Right lobe of liver (tissue), 4 donors: ENCODE measurements at regions not wholly inside any gene's neighbourhood (a gene's known extent, or its start where the extent isn't known, plus 50 kb on each side); places are given as distances from the start of the nearest gene placed in this dataset.

ENCODE experiments used
- CTCF ChIP-seq, 4 donors: fragments of 200-600 bp in 3 of 4; fragments of 450-650 bp in 1 of 4; IDR thresholded peaks; one replicate each; pipeline versions ENCODE4 v1.5.1 to v1.8.0; 2016 to 2022; ENCODE audit warnings: antibody characterized with exemption in 4 of 4, mild to moderate bottlenecking in 2 of 4
- POLR2A ChIP-seq: fragments of 450-650 bp; IDR thresholded peaks from one replicate; pipeline ENCODE4 v1.6.1; 2017; ENCODE audit warnings: antibody characterized with exemption, mild to moderate bottlenecking
- donor health status: DM: no; HTN: no; CAD: no.
- donor health status: DM: no; HTN: no; CAD: no.
- donor health status: DM: no; HTN: yes; CAD: no.

- TF ChIP-seq POLR2A: no peak
- no peak for TF ChIP-seq CTCF (IDR thresholded peaks at IDR 0.05)
Measured at GRCh38 chr5:117888688-117889087, 1099.7 kb downstream of the DTWD2 start.
